Panc1 (cell line): ENCODE measurements at regions not wholly inside any gene's neighbourhood (a gene's known extent, or its start where the extent isn't known, plus 50 kb on each side); places are given as distances from the start of the nearest gene placed in this dataset.

Source experiments
- ATAC-seq: fragments of 200-7000 bp; cut with Tn5 transposase; 2 replicates; pipeline ENCODE4 v1.9.1; 2020; ENCODE audit warnings: mild to moderate bottlenecking, moderate library complexity
- BruUV-seq: library from RNA; stranded (reverse); fragments of 400-500 nt; replicated peaks from 2 replicates; lab custom pipeline; 2021; lab: Mats Ljungman, UMichigan
- CTCF ChIA-PET: fragments of 300-600 bp; sonication (Branson Sonifier 250); formaldehyde crosslinking; loops from one replicate; lab custom pipeline; 2022; ENCODE audit warnings: antibody characterized with exemption; lab: Charles Lee
- POLR2A ChIA-PET: fragments of 300-600 bp; sonication (Branson Sonifier 250); formaldehyde crosslinking; loops from one replicate; lab custom pipeline; 2022; ENCODE audit warnings: antibody characterized with exemption; lab: Charles Lee
- DNase-seq: peaks from one replicate; pipeline ENCODE4 v3.0.0-alpha.2; 2010; ENCODE audit warnings: low read depth, low spot score
- H3K27ac ChIP-seq: 2 replicates; pipeline ENCODE4 v1.5.1; 2011; ENCODE audit warnings: mild to moderate bottlenecking, low read length, inconsistent platforms
- H3K27me3 ChIP-seq: fragments of 200-500 bp; sonication (Bioruptor generic); 2 replicates; pipeline ENCODE4 v1.6.0; 2014; ENCODE audit warnings: low read length, inconsistent platforms; ENCODE audit not compliant: control insufficient read depth, insufficient read depth
- H3K36me3 ChIP-seq: fragments of 200-500 bp; sonication (Bioruptor generic); 2 replicates; pipeline ENCODE4 v1.5.1; 2014; ENCODE audit warnings: inconsistent platforms, mild to moderate bottlenecking, low read length, moderate library complexity; ENCODE audit not compliant: control insufficient read depth, insufficient read depth
- H3K4me1 ChIP-seq: 2 replicates; pipeline ENCODE4 v1.5.1; 2011; ENCODE audit warnings: inconsistent platforms, mild to moderate bottlenecking, low read length, moderate library complexity; ENCODE audit not compliant: control insufficient read depth, insufficient read depth
- H3K4me3 ChIP-seq, 2 experiments: 2 replicates each; pipeline ENCODE4 v1.5.1; 2011 to 2012; ENCODE audit warnings: low read depth in 2 of 2, low read length in 2 of 2, mild to moderate bottlenecking in 2 of 2, inconsistent platforms in 1 of 2, moderate library complexity in 1 of 2
- H3K9me3 ChIP-seq: fragments of 200-500 bp; sonication (Bioruptor generic); 2 replicates; pipeline ENCODE4 v1.5.1; 2014; ENCODE audit warnings: low read depth, mild to moderate bottlenecking, inconsistent platforms, low read length, moderate library complexity; ENCODE audit not compliant: control insufficient read depth, insufficient read depth
- CTCF ChIP-seq: fragments of 450-650 bp; IDR thresholded peaks from 2 replicates; pipeline ENCODE4 v1.5.1; 2017; ENCODE audit warnings: mild to moderate bottlenecking
- POLR2AphosphoS5 ChIP-seq: IDR thresholded peaks from 2 replicates; pipeline ENCODE4 v1.6.1; 2012; ENCODE audit warnings: mild to moderate bottlenecking, low read depth, low read length, moderate library complexity
- SIN3A ChIP-seq: IDR thresholded peaks from 2 replicates; pipeline ENCODE4 v1.6.1; 2012; ENCODE audit warnings: low read depth, mild to moderate bottlenecking, low read length, moderate library complexity, borderline replicate concordance; ENCODE audit not compliant: insufficient read depth
- TCF7L2 ChIP-seq: IDR thresholded peaks from 2 replicates; pipeline ENCODE4 v1.6.1; 2011; ENCODE audit warnings: mild to moderate bottlenecking, low read depth, low read length, inconsistent platforms
- in situ Hi-C: cut with HindIII; loops from 2 replicates; pipeline ENCODE4 v1.10.0; 2016; ENCODE audit warnings: low sequenced_read_pairs, low pct_unique_long_range_greater_than_20kb
- intact Hi-C: fragments of 100-400 bp; cut with micrococcal nuclease; formaldehyde crosslinking; loops from one replicate; pipeline ENCODE4 v1.10.0; 2022; ENCODE audit not compliant: unreplicated experiment
- TF ChIP-seq, protein P1 (sequence below), 2 experiments: IDR thresholded peaks; 2 replicates each; pipeline ENCODE4 v1.6.1; 2011 to 2012; ENCODE audit warnings: low read depth in 2 of 2, control low read depth in 1 of 2, low read length in 1 of 2, mild to moderate bottlenecking in 1 of 2, moderate library complexity in 1 of 2; ENCODE audit not compliant: insufficient read depth in 1 of 2

DNA sequence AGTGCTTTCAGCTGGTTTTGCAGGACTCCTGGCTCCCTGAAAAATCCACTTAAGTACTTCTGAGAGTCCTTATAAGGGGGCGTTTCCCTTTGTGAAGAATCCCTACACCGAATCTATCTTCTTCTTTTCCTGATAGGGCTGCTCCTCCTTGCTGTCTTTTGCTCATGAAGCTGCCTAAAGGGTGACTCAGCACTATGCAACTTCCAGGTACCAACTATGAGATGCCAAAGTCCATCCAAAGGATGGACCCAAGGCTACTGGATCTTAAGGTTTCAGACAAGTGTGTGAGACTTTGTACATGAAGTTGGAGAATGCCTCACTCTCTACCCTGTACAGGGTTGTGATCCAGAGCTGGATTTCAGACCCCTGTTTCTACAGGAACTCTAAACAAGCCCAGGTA is 485.0 kb upstream of the FAT1 start:
- Histone ChIP-seq H3K4me1 (no peaks in the 10 kb centered on the region), H3K36me3 (no peaks in the 10 kb centered on the region), H3K4me3 (no peak overlapping the region), H3K27me3 (no peaks in the 10 kb centered on the region), H3K9me3 (no peaks in the 10 kb centered on the region), H3K27ac (no peak overlapping the region)
- in situ Hi-C loops, result no loop called here
- intact Hi-C loops, result no loop called here
- TF ChIP-seq CTCF, result no peak
- TF ChIP-seq, protein P1, sequence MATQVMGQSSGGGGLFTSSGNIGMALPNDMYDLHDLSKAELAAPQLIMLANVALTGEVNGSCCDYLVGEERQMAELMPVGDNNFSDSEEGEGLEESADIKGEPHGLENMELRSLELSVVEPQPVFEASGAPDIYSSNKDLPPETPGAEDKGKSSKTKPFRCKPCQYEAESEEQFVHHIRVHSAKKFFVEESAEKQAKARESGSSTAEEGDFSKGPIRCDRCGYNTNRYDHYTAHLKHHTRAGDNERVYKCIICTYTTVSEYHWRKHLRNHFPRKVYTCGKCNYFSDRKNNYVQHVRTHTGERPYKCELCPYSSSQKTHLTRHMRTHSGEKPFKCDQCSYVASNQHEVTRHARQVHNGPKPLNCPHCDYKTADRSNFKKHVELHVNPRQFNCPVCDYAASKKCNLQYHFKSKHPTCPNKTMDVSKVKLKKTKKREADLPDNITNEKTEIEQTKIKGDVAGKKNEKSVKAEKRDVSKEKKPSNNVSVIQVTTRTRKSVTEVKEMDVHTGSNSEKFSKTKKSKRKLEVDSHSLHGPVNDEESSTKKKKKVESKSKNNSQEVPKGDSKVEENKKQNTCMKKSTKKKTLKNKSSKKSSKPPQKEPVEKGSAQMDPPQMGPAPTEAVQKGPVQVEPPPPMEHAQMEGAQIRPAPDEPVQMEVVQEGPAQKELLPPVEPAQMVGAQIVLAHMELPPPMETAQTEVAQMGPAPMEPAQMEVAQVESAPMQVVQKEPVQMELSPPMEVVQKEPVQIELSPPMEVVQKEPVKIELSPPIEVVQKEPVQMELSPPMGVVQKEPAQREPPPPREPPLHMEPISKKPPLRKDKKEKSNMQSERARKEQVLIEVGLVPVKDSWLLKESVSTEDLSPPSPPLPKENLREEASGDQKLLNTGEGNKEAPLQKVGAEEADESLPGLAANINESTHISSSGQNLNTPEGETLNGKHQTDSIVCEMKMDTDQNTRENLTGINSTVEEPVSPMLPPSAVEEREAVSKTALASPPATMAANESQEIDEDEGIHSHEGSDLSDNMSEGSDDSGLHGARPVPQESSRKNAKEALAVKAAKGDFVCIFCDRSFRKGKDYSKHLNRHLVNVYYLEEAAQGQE (IDR thresholded peaks at IDR 0.05; ENCODE audit: insufficient read depth in 1 of 2, low read depth in 2 of 2, low read length in 1 of 2), result no peak
- no TSS peak for BruUV-seq
- no peak for DNase-seq
- no peak for ATAC-seq
- POLR2A ChIA-PET, result no interaction called here
- CTCF ChIA-PET, result no interaction called here

DNA sequence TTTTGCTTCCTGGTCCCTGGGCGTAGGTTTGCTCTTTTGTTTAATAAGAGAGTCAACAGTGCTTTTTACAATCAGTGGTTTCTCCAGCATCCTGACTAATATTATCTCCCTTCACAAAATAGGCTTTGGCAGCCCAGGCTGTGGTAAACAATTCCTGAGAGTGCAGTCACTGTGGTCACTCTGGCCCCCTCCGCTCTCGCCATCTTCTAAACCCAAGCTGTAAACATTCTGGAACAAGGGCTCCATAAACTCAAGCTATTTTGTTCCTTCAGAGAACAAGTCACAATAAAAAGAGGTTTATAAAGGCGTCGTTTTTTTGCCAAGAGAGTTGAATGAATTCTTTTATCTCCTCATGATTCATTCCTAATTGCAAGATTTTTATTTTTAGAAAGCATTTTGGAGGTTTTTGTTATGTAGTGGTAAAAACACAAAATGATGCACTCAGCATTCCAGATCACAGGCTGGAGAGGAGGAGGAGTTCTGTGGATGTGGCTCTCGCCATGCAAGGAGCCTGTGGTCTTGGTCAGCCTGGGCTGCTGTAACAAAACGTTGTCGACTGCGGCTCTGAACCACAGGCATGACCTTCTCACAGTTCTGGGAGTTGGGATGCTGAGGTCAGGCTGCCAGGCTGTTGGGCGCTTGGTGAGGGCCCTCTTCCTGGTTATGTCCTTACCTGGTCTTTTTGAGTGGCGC is 486.4 kb upstream of the FAT1 start:
- Histone ChIP-seq H3K4me3 (no peak overlapping the region), H3K36me3 (no peaks in the 10 kb centered on the region), H3K27me3 (no peaks in the 10 kb centered on the region), H3K9me3 (no peaks in the 10 kb centered on the region), H3K4me1 (no peaks in the 10 kb centered on the region), H3K27ac (no peak overlapping the region)
- no peak for ATAC-seq
- no TSS peak for BruUV-seq
- intact Hi-C loops (no loop called here), in situ Hi-C loops (no loop called here)
- TF ChIP-seq CTCF (no peak), TCF7L2 (no peak), SIN3A (no peak), POLR2AphosphoS5 (no peak)
- TF ChIP-seq, protein P1 (IDR thresholded peaks at IDR 0.05; ENCODE audit: insufficient read depth in 1 of 2, low read depth in 2 of 2, low read length in 1 of 2), result no peak
- ChIA-PET POLR2A (no interaction called here), CTCF (no interaction called here)
- DNase-seq, result no peak
